ENCODE measurements at regions not wholly inside any gene's neighbourhood (a gene's known extent, or its start where the extent isn't known, plus 50 kb on each side); places are given as distances from the start of the nearest gene placed in this dataset.

DNA sequence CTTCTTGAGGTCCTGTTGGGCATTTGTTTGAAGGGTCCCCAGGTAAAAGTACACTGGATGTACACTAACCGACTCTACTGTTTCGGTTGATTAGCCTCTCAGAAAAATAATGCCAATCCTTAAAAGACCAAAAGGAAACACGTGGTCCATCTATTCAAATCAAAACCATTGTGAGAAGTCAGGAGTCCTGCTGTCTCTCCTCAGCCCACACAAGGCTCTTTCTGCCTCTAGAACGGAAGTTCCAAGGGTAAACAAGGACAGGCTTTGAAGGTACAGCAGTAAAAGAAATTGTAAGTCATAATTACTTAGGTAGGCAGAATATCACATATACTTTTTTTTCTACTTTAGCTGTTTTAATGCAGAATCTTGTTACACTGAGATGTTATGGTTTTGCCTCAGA, 71.7 kb upstream of the TPK1 start:
- TF ChIP-seq, protein P1, sequence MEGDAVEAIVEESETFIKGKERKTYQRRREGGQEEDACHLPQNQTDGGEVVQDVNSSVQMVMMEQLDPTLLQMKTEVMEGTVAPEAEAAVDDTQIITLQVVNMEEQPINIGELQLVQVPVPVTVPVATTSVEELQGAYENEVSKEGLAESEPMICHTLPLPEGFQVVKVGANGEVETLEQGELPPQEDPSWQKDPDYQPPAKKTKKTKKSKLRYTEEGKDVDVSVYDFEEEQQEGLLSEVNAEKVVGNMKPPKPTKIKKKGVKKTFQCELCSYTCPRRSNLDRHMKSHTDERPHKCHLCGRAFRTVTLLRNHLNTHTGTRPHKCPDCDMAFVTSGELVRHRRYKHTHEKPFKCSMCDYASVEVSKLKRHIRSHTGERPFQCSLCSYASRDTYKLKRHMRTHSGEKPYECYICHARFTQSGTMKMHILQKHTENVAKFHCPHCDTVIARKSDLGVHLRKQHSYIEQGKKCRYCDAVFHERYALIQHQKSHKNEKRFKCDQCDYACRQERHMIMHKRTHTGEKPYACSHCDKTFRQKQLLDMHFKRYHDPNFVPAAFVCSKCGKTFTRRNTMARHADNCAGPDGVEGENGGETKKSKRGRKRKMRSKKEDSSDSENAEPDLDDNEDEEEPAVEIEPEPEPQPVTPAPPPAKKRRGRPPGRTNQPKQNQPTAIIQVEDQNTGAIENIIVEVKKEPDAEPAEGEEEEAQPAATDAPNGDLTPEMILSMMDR (conservative IDR thresholded peaks at IDR 0.05 in 1 of 2, IDR thresholded peaks at IDR 0.05 in 1 of 2; ENCODE audit: extremely low read depth in 1 of 2, insufficient read depth in 1 of 2, low read depth in 1 of 2, low read length in 2 of 2): no peak
- TF ChIP-seq EZH2 (IDR thresholded peaks at IDR 0.05; ENCODE audit: borderline replicate concordance, low read length): no peak
